ENCODE measurements at regions not wholly inside any gene's neighbourhood (a gene's known extent, or its start where the extent isn't known, plus 50 kb on each side); places are given as distances from the start of the nearest gene placed in this dataset.

DNA sequence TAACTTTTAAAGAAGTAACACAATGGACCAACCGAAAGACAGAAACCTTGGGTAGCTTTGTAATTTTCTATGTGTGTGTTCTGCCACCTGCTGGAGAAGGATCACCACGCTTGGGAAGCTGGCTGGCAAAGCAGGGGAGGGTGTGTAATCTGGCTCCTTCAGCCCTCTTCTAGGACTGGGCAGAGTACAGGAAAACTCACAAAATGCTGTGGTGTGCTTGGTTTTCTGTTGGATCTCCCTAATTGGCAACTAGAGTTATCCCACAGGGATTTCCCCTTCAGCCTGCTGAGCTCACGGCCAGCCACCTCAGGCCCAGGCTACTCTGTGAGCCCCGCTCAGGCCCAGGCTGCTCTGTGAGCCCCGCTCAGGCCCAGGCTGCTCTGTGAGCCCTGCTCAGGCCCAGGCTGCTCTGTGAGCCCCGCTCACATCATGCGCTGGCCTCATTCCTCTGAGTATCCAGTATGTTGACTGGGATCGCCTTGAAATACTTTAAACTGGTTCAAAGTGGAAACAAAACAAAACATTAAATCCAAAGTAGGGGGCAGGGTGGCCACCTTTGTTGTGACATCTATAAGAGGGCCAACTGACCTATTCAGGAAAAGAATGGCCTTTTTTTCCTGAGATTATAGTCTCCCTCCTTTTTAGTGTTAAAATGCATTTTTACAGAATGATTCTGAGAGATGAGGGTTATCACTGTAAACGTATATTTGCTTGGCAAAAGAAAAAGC is 52.0 kb upstream of the RNU6-8 start:
- TF ChIP-seq Cebpa-rat (IDR thresholded peaks at IDR 0.05): no peak
- Histone ChIP-seq H3K4me2 (no peak overlapping the region), H3K9me3 (replicated peaks in 1 of 11) (no peaks in the 10 kb centered on the region), H3K9ac (no peak overlapping the region), H3K27ac (no peak overlapping the region), H3K36me3 (no peaks in the 10 kb centered on the region), H3K27me3 (no peaks in the 10 kb centered on the region), H3K4me3 (no peak overlapping the region), H4K20me1 (no peaks in the 10 kb centered on the region), H3K4me1 (peaks cover 5 to 21% (median 10%) of the 10 kb centered on the region in 10 experiments; a peak in 16 of 20 replicates)

DNA sequence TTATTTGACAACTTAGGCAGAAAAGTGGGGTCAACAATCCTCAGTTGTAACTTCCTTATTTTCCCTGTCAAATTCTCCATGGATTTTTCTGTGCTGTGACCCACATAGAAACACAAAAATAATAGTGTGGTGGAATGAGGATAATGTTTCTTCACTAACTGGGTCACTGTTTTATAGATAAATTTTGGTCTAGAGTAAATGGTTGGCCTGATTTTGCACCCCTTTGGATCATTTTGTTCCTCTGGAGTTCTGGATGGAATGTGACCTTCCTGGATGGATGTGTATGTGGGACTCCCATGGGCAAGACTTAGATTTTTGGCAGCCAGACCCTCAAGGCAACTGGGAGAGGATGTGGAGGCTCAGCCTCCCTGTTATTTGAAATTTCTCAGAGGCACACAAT is 52.7 kb upstream of the RNU6-8 start:
- Histone ChIP-seq H3K4me3 (no peak overlapping the region), H3K4me1 (peaks cover 5 to 25% (median 10%) of the 10 kb centered on the region in 10 experiments; a peak in 16 of 20 replicates), H3K27me3 (no peaks in the 10 kb centered on the region), H3K9ac (no peak overlapping the region), H4K20me1 (no peaks in the 10 kb centered on the region), H3K36me3 (no peaks in the 10 kb centered on the region), H3K9me3 (replicated peaks in 1 of 11) (no peaks in the 10 kb centered on the region), H3K27ac (no peak overlapping the region), H3K4me2 (no peak overlapping the region)
- TF ChIP-seq Cebpa-rat (IDR thresholded peaks at IDR 0.05): no peak

DNA sequence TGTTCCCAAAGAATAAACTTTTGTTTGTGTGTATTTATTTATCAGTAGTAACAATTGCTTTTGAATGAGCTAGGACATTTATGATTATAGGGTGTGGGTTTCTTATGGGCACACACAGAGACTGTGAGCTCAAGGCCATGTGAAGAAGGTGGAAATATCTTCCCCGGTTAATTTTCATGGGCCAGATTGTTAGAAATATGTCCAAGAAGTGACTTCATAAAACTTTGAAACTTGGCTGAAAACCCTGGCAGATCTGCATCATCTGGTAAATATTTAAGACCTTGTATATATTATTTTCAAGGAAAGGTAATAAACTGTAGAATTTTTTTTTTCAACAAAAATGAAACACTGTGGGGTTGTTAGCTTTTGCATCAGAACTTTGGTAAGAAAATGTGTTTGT is 53.5 kb upstream of the RNU6-8 start:
- H3K36me3 ChIP-seq: no peaks in the 10 kb centered on the region
- H4K20me1 ChIP-seq: no peaks in the 10 kb centered on the region
- no peaks in the 10 kb centered on the region for H3K27me3 ChIP-seq
- H3K9me3 ChIP-seq (replicated peaks in 1 of 11): no peaks in the 10 kb centered on the region
- peaks cover 5 to 31% (median 10%) of the 10 kb centered on the region in 10 experiments; a peak in 16 of 20 replicates for H3K4me1 ChIP-seq
- no peak overlapping the region for H3K27ac ChIP-seq
- H3K4me2 ChIP-seq: no peak overlapping the region
- H3K9ac ChIP-seq: no peak overlapping the region
- no peak for TF ChIP-seq Cebpa-rat (IDR thresholded peaks at IDR 0.05)
- H3K4me3 ChIP-seq: no peak overlapping the region

DNA sequence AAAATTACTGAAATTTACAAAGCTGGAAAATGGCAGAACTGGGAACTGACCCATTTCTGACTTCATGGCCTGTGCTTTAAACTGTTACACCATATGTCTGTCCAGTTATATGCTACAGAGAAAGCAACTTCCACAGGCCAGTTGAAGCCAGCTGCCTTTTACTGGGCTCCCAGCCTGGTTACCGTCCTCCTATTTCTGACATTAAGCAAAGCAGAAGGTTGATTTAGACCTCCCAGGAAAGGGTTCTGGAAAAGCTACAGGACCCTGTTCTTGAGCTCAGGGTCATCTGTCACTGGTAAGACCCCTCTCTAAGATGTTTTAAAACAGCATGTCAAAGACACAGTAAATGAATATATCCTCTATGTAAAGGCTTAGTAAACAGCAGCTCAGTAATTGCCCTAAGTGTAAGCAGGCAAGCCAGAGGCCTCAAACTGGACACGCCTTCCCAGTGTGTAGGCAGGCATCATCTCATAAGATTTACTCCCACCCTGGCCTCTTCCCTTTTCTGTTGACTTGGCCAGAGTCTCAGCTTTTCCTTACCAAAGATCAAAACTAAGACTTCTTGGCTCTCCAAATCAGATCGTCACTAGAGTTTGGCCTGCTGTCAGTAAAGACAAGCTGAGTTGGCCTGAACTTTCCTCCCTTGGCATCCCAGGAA is 55.4 kb upstream of the RNU6-8 start:
- Histone ChIP-seq H3K4me3 (no peak overlapping the region), H3K9ac (no peak overlapping the region), H3K9me3 (replicated peaks in 1 of 11) (peaks cover 9 to 19% (median 13%) of the 10 kb centered on the region in 11 experiments), H3K27ac (no peak overlapping the region), H3K27me3 (no peaks in the 10 kb centered on the region), H3K36me3 (0 out of 22 replicates have a peak, but pooled peaks cover 0 to 7% (median 0%) of the 10 kb centered on the region in 11 experiments), H3K4me1 (peaks cover 5 to 31% (median 8%) of the 10 kb centered on the region in 10 experiments; a peak in 15 of 20 replicates), H4K20me1 (no peaks in the 10 kb centered on the region), H3K4me2 (peak overlapping the region in 2 of 11 experiments; percentile 28 to 34; a peak in 3 of 22 replicates)
- TF ChIP-seq Cebpa-rat (IDR thresholded peaks at IDR 0.05): no peak

DNA sequence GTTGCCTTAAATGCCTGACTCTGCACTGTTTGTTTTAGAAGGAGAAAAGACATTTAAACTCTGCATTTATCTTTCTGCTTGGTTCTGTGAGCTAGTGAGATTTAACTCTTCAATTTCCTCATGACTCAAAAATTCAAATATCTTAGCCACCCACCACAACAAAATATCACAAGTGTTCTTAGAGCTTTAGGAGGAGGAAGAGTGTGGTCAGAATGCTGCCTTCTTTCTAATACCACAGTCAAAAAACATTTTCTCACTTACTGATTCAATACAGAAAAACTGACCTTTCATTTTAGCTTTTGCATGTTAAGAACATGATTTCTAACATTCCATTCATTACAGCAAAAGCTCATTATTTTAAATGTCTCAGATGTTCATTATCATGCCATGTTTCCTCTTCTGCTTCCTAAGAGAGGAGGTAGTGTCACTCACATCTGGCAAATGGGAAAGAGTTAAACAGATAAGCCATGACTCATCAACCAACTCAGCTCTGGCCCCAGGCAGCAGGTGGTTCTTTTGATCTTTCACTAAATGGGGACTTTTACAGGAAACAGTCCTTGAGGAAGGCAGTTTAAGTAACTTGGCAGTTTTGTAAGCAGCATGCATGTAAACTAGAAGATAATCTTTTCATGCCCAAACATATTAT is 56.4 kb upstream of the RNU6-8 start:
- Histone ChIP-seq H3K9ac (no peak overlapping the region), H3K4me3 (no peak overlapping the region), H3K9me3 (replicated peaks in 1 of 11) (peaks cover 20 to 29% (median 23%) of the 10 kb centered on the region in 11 experiments), H4K20me1 (no peaks in the 10 kb centered on the region), H3K4me2 (peak overlapping the region in 8 of 11 experiments; percentile 1 to 43 (median 30); a peak in 8 of 22 replicates), H3K27me3 (no peaks in the 10 kb centered on the region), H3K27ac (no peak overlapping the region), H3K4me1 (peaks cover 5 to 31% (median 8%) of the 10 kb centered on the region in 10 experiments; a peak in 15 of 20 replicates), H3K36me3 (0 out of 22 replicates have a peak, but pooled peaks cover 0 to 8% (median 0%) of the 10 kb centered on the region in 11 experiments)
- TF ChIP-seq Cebpa-rat (IDR thresholded peaks at IDR 0.05): no peak

DNA sequence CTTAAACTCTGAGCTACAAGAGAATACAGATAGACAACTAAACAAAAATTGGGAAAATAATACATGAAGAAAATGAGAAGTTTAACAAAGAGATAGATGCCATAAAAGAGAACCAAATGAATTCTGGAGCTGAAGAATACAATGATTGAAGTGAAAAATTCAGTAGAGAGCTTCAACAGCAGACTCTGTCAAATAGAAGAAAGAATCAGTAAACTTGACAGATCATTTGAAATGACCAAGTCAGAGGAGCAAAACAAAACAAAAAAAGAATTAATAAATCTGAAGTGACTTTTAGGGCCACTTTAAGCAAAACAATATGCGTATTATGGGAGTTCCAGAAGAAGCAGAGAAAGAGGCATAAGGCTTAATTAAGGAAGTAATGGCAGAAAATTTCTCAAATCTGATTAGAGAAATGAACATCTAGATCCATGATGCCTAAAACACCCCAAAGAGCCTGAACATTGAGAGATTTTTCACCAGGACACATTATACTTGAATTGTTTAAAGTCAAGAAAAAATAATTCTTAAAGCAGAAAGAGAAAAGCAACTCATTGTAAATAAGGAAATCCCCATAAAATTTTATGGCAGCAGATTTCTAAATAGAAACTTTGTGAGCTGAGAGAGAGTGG is 61.0 kb upstream of the RNU6-8 start:
- Histone ChIP-seq H3K27me3 (no peaks in the 10 kb centered on the region), H3K4me3 (no peak overlapping the region)
- TF ChIP-seq Cebpa-rat (IDR thresholded peaks at IDR 0.05): no peak

DNA sequence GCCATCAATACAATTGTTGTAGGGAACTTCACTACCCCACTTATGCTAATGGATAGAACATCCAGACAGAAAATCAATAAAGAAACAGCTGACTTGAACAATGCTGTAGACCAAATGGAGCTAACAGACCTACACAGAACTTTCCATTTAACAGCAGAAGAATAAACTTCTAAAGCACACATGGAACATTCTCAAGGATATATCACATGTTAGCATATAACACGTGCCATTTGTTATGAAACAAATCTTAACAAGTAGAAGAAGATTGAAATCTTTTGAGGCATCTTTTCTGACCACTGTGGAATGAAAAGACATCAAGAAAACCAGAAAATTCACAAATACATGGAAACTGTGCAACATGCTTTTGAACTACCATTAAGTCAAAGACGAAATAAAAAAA is 62.5 kb upstream of the RNU6-8 start:
- Histone ChIP-seq H3K36me3 (0 out of 22 replicates have a peak, but pooled peaks cover 0 to 8% (median 0%) of the 10 kb centered on the region in 11 experiments), H3K9ac (no peak overlapping the region), H3K4me1 (peaks cover 0 to 9% (median 0%) of the 10 kb centered on the region in 10 experiments; a peak in 3 of 20 replicates), H3K9me3 (replicated peaks in 1 of 11) (peaks cover 25 to 40% (median 35%) of the 10 kb centered on the region in 11 experiments), H3K4me3 (no peak overlapping the region), H3K27me3 (no peaks in the 10 kb centered on the region), H3K27ac (no peak overlapping the region), H4K20me1 (no peaks in the 10 kb centered on the region), H3K4me2 (no peak overlapping the region)
- no peak for TF ChIP-seq Cebpa-rat (IDR thresholded peaks at IDR 0.05)

More for the DNA sequence above, 61.0 kb upstream of the RNU6-8 start:
- Histone ChIP-seq H3K36me3 (0 out of 22 replicates have a peak, but pooled peaks cover 0 to 8% (median 0%) of the 10 kb centered on the region in 11 experiments), H3K27ac (no peak overlapping the region), H3K4me2 (no peak overlapping the region), H3K9ac (no peak overlapping the region), H3K9me3 (replicated peaks in 1 of 11) (peaks cover 25 to 40% (median 35%) of the 10 kb centered on the region in 11 experiments), H3K4me1 (peaks cover 5 to 20% (median 8%) of the 10 kb centered on the region in 10 experiments; a peak in 15 of 20 replicates), H4K20me1 (no peaks in the 10 kb centered on the region)

DNA sequence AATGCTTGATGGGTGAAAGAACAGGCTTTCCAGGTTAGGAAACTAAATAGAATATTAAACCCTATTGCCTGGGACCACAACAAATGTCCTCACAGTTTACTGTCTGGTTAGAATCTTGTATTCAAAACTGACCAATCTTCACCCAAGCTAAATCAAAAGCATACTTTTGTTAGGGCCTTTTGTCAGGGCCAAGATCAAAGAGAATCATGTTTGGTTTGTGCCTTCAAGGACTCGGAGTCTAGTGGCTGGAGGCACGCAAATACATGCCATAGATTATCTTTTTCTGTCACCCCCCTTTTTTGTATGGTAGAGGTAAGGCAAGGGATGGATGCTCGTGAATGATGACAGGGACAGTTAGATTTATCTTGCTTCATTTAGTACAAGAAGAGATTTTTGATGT is 51.1 kb upstream of the AKAP6 start:
- H3K27me3 ChIP-seq: no peaks in the 10 kb centered on the region
- TF ChIP-seq Cebpa-rat (IDR thresholded peaks at IDR 0.05): no peak
- H3K9ac ChIP-seq: no peak overlapping the region
- H3K9me3 ChIP-seq (replicated peaks in 1 of 11): peaks cover 0 to 8% (median 0%) of the 10 kb centered on the region in 11 experiments; a peak in 3 of 22 replicates
- no peak overlapping the region for H3K4me3 ChIP-seq
- H4K20me1 ChIP-seq: no peaks in the 10 kb centered on the region
- no peak overlapping the region for H3K4me2 ChIP-seq
- H3K27ac ChIP-seq: no peak overlapping the region
- no peaks in the 10 kb centered on the region for H3K36me3 ChIP-seq
- H3K4me1 ChIP-seq: no peaks in the 10 kb centered on the region
